ENCODE measurements at regions not wholly inside any gene's neighbourhood (a gene's known extent, or its start where the extent isn't known, plus 50 kb on each side); places are given as distances from the start of the nearest gene placed in this dataset.

DNA sequence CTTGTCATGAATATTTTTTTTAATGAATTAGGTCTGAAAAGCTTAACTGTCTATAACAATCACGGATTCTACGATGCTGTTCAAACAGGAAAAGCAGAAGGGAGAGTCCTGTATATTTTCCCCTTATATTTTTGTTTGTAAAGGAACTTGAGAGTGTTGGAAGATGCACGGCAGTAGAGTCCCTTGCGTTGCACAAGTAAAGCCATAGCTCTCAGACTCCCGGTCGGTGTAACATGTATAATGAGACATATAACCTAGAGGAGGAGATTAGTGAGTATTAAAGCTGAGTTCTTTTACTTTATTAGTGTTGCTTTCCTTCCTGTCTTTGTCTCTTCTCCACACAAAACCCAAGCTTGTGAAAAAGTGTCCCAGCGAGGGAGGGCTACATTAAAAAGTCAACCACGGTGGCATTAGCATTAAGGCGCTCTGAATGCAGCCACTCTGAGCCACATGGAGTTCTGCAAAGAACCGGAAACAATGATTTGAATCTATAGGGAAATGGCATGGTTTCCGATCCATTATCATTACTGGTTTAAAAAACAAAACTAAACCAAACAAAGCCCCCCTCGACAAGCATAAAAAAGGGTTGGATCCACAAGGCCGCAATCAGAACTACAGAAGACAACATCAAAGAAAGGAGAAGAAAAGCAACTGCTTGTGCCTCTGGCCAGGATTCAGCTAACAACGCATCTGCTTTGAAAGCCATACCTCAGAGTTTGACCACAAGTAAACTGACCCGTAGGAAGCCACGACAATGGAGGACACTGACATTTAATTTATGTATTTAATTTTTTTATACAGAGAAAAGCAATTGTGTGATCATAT is 356.8 kb downstream of the LMO4 start:
- no peak for DNase-seq

DNA sequence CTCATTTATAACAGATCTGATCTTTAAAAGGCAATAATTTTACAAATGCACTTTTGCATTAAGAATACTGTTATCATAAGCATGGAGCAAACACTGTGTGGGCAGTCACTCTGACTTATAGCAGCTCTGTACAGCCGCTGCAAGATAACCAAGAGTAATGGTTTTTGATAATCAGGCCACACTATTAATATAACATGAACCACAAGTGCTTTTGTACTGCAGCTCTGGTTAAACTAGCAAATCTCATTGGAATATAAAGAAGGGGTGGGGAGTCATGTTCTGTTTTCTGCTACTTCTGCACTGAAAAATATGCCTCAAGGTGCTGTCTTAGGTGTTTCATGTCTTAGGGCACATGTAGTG is 357.4 kb downstream of the LMO4 start:
- DNase-seq, result no peak

DNA sequence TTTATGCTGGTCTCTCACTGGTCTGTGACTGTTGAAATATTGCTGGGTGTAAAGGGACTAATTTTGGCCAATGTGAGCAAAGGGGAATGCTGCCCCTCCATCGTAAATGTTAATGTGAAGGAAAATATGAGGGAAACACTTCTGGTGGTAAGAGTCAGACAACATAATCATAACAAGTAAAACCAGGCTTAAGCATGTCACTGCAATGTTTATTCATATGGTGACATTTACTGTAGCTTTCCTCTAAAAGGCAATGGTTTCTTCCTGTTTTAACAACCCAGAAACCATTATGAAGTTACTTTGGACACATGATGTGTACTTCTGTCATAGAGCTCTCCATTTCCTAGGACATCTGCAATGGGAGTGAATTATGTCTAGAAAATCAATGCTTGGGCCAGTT is 358.0 kb downstream of the LMO4 start:
- no peak for DNase-seq

DNA sequence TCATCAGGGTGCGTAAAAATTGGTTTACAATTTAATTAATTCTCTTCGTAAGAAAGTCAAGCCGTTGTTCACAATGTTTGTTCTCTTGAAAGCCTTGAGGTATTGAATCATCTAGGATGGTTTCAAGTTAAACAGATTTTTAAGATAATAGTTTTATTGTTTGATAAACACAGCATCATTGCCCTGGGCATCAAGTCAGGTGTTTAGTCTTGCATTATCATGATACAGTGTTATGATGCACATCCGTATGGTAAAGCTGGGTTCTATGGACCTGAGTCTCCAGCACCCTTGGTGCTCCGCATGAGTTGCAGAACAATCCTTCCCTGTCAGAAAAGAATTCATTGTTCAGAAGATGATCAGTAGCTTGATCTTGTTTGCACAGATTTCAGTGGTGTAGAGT is 359.5 kb downstream of the LMO4 start:
- DNase-seq, result no peak

DNA sequence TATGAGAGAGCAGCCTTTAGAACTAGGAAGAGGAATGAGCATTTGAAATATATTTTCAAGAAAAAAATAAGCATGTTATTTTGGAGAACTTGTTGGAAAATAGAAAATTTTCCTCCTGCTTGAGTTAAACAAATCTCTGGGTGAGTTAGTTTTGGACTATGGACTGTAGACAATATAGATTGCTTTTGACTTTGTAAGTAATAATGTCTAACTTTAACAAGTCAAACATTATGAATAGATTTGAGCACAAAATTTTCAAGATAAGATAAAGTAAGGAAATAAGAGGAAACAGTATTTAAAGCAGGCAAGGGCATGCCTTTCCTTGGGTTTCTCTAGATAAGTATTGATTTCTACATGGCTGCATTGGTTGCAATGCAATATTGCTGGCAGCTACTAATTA is 360.8 kb downstream of the LMO4 start:
- DNase-seq, result no peak

GRCh38 chr1:87696483-87696882 is 367.8 kb downstream of the LMO4 start:
- no peak for DNase-seq

- no peak for DNase-seq
These were observed 373.8 kb downstream of the LMO4 start for GRCh38 chr1:87702455-87702854.

GRCh38 chr1:87705233-87705632 is 376.6 kb downstream of the LMO4 start:
- DNase-seq, result no peak

- peak; percentile 81 for DNase-seq
These were observed 377.5 kb downstream of the LMO4 start for GRCh38 chr1:87706203-87706602.

- DNase-seq, result peak; percentile 42
These were observed 378.1 kb downstream of the LMO4 start for GRCh38 chr1:87706779-87707228.

DNA sequence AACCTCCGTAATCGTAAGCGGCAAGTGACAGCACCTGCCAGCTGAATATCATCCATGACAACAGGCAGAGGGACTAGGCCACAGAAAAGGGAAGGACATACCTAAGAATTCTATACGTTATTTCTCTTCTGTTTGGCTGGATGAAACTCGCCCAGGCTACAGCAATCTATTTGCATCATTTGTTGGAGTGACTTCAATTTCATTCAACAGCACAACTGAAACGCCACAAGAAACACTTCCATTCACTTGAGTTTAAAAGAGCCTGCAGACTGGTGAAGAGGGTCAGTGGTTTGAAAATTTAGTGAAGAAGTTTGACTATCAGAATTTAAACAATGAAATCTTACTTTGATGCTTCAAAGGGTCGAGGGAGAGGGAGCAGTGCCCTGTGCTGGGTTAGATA is 378.7 kb downstream of the LMO4 start:
- no peak for DNase-seq

DNA sequence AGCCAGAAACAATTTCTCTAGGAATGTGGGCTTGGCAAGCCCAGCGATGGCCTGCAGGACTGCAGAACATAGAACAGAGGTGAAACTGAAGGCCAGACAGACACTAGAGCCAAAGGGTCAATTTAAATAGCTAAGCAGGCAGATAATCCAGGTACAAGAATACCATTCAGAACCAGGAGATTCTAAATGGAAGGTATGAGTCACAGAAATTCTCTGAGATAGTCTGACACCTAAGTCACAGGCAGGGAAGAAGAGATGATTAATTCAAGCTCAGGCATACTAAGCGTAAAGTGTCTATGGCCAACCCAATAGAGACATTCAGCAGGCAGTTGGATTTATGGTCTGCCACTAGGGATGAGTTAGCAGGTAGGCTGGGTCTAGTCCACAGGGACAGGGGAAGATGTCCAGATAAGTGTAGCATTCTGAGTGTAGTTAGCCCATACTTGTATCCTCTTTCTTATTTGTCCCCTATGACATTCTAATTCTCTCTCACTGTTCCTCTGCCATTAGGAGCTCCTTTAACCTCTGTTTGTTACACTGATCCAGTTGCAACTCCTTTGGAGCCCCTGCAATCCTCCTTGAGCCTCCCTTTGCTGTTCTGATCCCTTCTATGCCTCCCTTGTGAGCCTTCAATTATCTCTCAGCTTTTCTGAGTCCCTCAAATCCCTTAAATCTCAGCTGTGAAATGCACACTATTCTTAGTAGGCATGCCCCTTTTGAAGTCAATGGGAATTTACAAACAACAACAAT is 383.8 kb downstream of the LMO4 start:
- DNase-seq, result peak; percentile 32

DNA sequence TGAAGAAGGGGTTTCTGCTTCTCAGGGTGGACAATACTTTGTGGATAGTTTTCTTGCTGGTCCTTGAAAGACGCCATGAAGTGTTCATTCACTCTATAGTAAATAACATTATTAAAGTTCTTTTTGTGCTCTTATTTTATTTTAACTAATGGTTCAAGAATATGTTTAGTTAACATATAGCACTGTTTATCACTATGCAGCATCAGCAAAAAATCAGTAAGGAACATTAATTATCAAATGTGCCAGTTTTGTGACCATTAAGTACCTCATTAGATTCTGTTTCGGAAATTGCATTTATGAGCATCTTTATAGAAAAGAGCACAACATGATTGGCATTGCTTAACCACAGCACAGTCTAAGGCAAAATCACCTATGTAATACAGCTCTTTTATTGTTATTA is 385.6 kb downstream of the LMO4 start:
- no peak for DNase-seq

- DNase-seq, result no peak
These were observed 386.4 kb downstream of the LMO4 start for GRCh38 chr1:87715052-87715451.

GRCh38 chr1:87715471-87715870 is 386.8 kb downstream of the LMO4 start:
- DNase-seq, result no peak

- DNase-seq, result no peak
These were observed 388.5 kb downstream of the LMO4 start for GRCh38 chr1:87717157-87717670.

- no peak for DNase-seq
These were observed 389.7 kb downstream of the LMO4 start for GRCh38 chr1:87718241-87718950.

- no peak for DNase-seq
These were observed 391.0 kb downstream of the LMO4 start for GRCh38 chr1:87719658-87720057.

GRCh38 chr1:87720561-87720960 is 391.9 kb downstream of the LMO4 start:
- DNase-seq, result no peak

DNA sequence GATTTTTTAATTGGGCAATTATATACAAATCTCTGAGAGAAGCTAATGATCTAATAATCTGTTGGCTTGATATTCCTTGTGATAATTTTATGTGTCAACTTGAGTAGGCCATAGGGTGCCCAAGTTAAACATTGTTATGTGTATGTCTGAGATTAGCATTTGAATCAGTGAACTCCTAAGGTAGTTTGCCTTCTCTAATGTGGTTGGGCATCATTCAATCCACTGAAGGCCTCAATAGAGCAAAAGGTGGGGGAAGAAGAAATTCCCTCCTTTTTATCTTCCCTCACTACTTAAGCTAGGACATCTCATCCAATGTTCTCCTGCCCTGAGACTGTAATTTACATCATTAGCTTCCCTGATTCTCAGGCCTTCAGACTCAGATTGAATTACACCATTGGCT is 394.5 kb downstream of the LMO4 start:
- no peak for DNase-seq

DNA sequence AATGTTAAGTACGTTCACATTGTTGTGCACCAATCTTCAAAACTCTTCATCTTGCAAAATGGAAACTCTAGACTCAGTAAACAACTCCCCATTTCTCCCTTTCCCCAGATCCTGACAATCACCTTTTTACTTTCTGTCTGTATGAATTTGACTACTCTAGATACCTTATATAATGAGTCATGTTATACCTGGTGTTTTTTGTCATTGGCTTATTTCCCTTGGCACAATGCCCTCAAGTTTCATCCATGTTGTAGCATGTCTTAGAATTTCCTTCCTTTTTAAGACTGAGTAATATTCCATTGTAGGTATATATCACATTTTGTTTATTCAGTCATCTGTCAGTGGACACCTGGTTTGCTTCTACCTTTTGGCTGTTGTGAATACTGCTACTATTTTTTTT is 399.5 kb downstream of the LMO4 start:
- no peak for DNase-seq

DNA sequence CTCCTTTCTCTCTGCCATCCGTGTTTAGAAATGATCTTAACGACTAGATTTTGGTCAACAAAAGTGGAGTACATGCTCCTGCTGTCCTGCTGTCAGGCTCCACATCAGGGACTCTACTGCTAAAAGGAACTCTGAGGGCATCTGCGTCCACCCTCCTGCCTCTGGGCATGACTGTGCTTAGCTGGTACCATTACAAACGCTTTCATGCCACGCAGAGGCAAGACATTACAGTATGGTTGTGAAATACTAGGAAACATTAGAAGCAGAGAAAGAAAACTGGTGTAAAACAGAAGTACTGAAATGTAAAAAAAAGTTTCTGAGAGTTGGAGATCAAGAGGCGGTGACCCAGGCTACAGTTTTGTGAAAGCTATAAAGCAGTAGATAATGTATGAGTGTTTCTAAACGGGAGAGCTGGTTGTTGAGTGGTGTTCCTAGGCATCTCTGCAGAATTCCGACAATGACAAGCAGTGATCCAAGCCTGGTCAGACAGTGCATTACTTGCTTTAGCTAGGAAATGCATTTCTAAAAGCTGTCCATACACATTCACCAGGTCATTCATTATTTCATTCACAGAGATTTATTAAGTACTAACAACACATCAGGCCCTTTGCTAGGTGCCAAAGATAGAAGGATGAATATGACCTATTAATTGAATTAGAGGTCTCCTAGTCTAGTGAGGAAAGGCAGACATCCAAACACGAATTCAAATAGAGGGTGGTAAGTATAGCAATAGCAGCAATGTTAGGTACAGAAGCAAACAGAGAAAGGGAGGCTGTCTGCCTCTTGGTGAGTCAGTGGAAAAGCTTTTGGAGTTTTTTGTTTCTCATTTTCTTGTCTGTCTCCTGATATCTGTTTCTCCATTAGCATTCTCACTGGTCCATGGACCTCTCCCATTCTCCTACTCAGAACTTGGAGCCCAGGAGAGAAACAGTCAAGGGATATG is 401.9 kb downstream of the LMO4 start:
- DNase-seq, result peak; percentile 29

Measured in fibroblast of upper back skin (primary cell).